ENCODE measurements at regions not wholly inside any gene's neighbourhood (a gene's known extent, or its start where the extent isn't known, plus 50 kb on each side); places are given as distances from the start of the nearest gene placed in this dataset.

DNA sequence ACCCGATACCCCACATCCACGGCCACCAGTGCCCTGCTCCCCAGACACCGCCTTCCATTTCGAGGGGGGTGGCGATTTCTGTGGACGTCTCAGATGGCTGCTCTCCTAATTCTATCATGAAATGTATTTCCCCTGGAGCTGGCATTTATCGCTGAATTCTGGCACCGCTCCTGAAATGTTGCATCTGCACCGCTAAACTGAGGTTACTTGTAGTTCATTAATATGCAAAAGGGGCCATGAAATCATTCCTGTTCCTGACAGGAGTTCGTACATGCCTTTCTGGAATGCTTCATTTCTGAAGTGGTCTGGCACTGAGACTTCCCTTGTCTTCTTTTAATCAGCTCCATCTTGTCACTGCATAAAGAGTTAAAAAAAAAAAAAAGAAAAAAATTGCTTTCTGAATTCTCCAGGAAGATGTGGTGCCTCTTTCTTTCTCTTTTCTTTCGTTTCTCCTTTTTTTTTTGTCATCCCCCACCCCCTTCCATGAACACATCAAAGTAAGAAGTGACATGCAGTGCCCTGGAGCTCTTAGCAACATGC, 97.7 kb upstream of the SMARCA2 start:
- intact Hi-C loops (cut with micrococcal nuclease) = no loop called here
- no peaks in the 10 kb centered on the region for H3K36me3 ChIP-seq (ENCODE audit: control insufficient read depth in 1 of 2, insufficient read depth in 2 of 2, low read length in 2 of 2)
- CTCF ChIA-PET = no interaction called here
- H3K4me1 ChIP-seq (ENCODE audit: control insufficient read depth in 1 of 2, insufficient read depth in 2 of 2, low read length in 2 of 2) = no peaks in the 10 kb centered on the region
- H3K9me3 ChIP-seq (ENCODE audit: control insufficient read depth in 1 of 2, insufficient read depth in 1 of 2, low read depth in 1 of 2, low read length in 2 of 2) = no peaks in the 10 kb centered on the region
- H3K27ac ChIP-seq (ENCODE audit: low read depth, low read length) = no peak overlapping the region
- H3K79me2 ChIP-seq (ENCODE audit: insufficient read depth, low read length) = no peaks in the 10 kb centered on the region
- TF ChIP-seq YY1 (IDR thresholded peaks at IDR 0.05; ENCODE audit: extremely low read depth, insufficient replicate concordance, low read depth, low read length) (no peak), POLR2AphosphoS5 (IDR thresholded peaks at IDR 0.05; ENCODE audit: low read depth, low read length) (no peak), ZNF274 (IDR thresholded peaks at IDR 0.05; ENCODE audit: low read depth, low read length) (no peak), TCF7L2 (IDR thresholded peaks at IDR 0.05; ENCODE audit: borderline replicate concordance, extremely low read depth, insufficient read depth, insufficient read length) (no peak), SRF (IDR thresholded peaks at IDR 0.05; ENCODE audit: low read depth) (no peak), EZH2phosphoT487 (IDR thresholded peaks at IDR 0.05; ENCODE audit: borderline replicate concordance) (no peak), CBX3 (IDR thresholded peaks at IDR 0.05; ENCODE audit: low read depth) (no peak), EZH2 (IDR thresholded peaks at IDR 0.05) (no peak), ELF1 (IDR thresholded peaks at IDR 0.05; ENCODE audit: borderline replicate concordance, low read depth) (no peak), SIN3A (IDR thresholded peaks at IDR 0.05; ENCODE audit: low read depth) (no peak)
- TF ChIP-seq, protein P1, sequence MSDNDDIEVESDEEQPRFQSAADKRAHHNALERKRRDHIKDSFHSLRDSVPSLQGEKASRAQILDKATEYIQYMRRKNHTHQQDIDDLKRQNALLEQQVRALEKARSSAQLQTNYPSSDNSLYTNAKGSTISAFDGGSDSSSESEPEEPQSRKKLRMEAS (IDR thresholded peaks at IDR 0.05) = no peak
- TF ChIP-seq, protein P2, sequence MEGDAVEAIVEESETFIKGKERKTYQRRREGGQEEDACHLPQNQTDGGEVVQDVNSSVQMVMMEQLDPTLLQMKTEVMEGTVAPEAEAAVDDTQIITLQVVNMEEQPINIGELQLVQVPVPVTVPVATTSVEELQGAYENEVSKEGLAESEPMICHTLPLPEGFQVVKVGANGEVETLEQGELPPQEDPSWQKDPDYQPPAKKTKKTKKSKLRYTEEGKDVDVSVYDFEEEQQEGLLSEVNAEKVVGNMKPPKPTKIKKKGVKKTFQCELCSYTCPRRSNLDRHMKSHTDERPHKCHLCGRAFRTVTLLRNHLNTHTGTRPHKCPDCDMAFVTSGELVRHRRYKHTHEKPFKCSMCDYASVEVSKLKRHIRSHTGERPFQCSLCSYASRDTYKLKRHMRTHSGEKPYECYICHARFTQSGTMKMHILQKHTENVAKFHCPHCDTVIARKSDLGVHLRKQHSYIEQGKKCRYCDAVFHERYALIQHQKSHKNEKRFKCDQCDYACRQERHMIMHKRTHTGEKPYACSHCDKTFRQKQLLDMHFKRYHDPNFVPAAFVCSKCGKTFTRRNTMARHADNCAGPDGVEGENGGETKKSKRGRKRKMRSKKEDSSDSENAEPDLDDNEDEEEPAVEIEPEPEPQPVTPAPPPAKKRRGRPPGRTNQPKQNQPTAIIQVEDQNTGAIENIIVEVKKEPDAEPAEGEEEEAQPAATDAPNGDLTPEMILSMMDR (IDR thresholded peaks at IDR 0.05 in 2 of 3, conservative IDR thresholded peaks at IDR 0.05 in 1 of 3; ENCODE audit: borderline replicate concordance in 1 of 3, insufficient read depth in 1 of 3, low read depth in 2 of 3, low read length in 2 of 3) = no peak
- TF ChIP-seq, protein P3, sequence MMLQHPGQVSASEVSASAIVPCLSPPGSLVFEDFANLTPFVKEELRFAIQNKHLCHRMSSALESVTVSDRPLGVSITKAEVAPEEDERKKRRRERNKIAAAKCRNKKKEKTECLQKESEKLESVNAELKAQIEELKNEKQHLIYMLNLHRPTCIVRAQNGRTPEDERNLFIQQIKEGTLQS (IDR thresholded peaks at IDR 0.05) = no peak
- TF ChIP-seq, protein P4, sequence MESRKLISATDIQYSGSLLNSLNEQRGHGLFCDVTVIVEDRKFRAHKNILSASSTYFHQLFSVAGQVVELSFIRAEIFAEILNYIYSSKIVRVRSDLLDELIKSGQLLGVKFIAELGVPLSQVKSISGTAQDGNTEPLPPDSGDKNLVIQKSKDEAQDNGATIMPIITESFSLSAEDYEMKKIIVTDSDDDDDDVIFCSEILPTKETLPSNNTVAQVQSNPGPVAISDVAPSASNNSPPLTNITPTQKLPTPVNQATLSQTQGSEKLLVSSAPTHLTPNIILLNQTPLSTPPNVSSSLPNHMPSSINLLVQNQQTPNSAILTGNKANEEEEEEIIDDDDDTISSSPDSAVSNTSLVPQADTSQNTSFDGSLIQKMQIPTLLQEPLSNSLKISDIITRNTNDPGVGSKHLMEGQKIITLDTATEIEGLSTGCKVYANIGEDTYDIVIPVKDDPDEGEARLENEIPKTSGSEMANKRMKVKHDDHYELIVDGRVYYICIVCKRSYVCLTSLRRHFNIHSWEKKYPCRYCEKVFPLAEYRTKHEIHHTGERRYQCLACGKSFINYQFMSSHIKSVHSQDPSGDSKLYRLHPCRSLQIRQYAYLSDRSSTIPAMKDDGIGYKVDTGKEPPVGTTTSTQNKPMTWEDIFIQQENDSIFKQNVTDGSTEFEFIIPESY (IDR thresholded peaks at IDR 0.05; ENCODE audit: extremely low read depth, insufficient replicate concordance, low read length) = no peak
- H3K4me2 ChIP-seq (ENCODE audit: low read length) = no peak overlapping the region
- BruUV-seq (replicated peaks) = no TSS peak
- H2AFZ ChIP-seq (ENCODE audit: low read depth, low read length, poor library complexity, severe bottlenecking) = no peak overlapping the region
- RAD21 ChIA-PET (ENCODE audit: low non-redundant PET in 1 of 2, low total read pairs in 2 of 2, uncharacterized antibody in 2 of 2, unreplicated experiment in 2 of 2) = no interaction called here
- ATAC-seq = no peak
- no peaks in the 10 kb centered on the region for H4K20me1 ChIP-seq (ENCODE audit: insufficient read depth)
- no peak for DNase-seq (ENCODE audit: low read depth, low spot score)
- peaks cover 4% of the 10 kb centered on the region; the same call in 1 of the 2 replicates for H3K27me3 ChIP-seq (ENCODE audit: insufficient read depth, low read length)
- POLR2A ChIA-PET = no interaction called here
- no peaks in the 10 kb centered on the region for H3K9me2 ChIP-seq (ENCODE audit: insufficient read depth)
- H3K9ac ChIP-seq (ENCODE audit: low read length) = no peak overlapping the region
- H3K4me3 ChIP-seq (replicated peaks in 1 of 2; ENCODE audit: low read depth in 1 of 2, low read length in 2 of 2) = no peak overlapping the region

Measured in HCT116 (cell line).